Liver (tissue), 8 donors: ENCODE measurements at regions not wholly inside any gene's neighbourhood (a gene's known extent, or its start where the extent isn't known, plus 50 kb on each side); places are given as distances from the start of the nearest gene placed in this dataset.

ENCODE experiments used
- DNase-seq: peaks from one replicate; pipeline ENCODE4 v3.0.0-alpha.2; 2017; ENCODE audit warnings: low spot score
- H3K27ac ChIP-seq, 2 donors: one replicate each; pipeline ENCODE4 v1.7.0; 2013; ENCODE audit warnings: inconsistent platforms in 2 of 2, low read length in 2 of 2, control low read depth in 1 of 2, low read depth in 1 of 2, mild to moderate bottlenecking in 1 of 2
- H3K27me3 ChIP-seq, 4 donors: one replicate each; pipeline versions ENCODE4 v1.6.1 to v1.7.0; 2013; ENCODE audit warnings: low read length in 3 of 4, inconsistent platforms in 1 of 4, mild to moderate bottlenecking in 1 of 4, moderate library complexity in 1 of 4; ENCODE audit not compliant: control insufficient read depth in 4 of 4, insufficient read depth in 4 of 4
- H3K36me3 ChIP-seq, 4 donors: one replicate each; pipeline versions ENCODE4 v1.6.1 to v1.7.0; 2013; ENCODE audit warnings: low read length in 3 of 4, mild to moderate bottlenecking in 3 of 4, low read depth in 1 of 4, moderate library complexity in 1 of 4; ENCODE audit not compliant: control insufficient read depth in 4 of 4, insufficient read depth in 3 of 4
- H3K4me1 ChIP-seq, 4 donors: one replicate each; pipeline versions ENCODE4 v1.6.1 to v1.7.0; 2013; ENCODE audit warnings: low read length in 3 of 4, mild to moderate bottlenecking in 3 of 4, moderate library complexity in 1 of 4; ENCODE audit not compliant: control insufficient read depth in 4 of 4, insufficient read depth in 4 of 4
- H3K4me3 ChIP-seq, 3 donors: one replicate each; pipeline versions ENCODE4 v1.6.1 to v1.7.0; 2013; ENCODE audit warnings: low read length in 3 of 3, control low read depth in 1 of 3, low read depth in 1 of 3, mild to moderate bottlenecking in 1 of 3
- H3K9ac ChIP-seq, 2 donors: one replicate each; pipeline ENCODE4 v1.7.0; 2013; ENCODE audit warnings: low read length in 2 of 2, mild to moderate bottlenecking in 2 of 2, moderate library complexity in 2 of 2, control low read depth in 1 of 2, low read depth in 1 of 2
- H3K9me3 ChIP-seq, 4 donors: one replicate each; pipeline versions ENCODE4 v1.6.1 to v1.7.0; 2013; ENCODE audit warnings: low read length in 3 of 4; ENCODE audit not compliant: control insufficient read depth in 4 of 4
- ATF3 ChIP-seq: IDR thresholded peaks from 2 replicates; pipeline ENCODE4 v1.6.1; 2016; ENCODE audit warnings: antibody characterized with exemption
- CTCF ChIP-seq: fragments of 150-350 bp; IDR thresholded peaks from 2 replicates; pipeline ENCODE4 v1.5.1; 2017; ENCODE audit warnings: improper control_type of control experiment, low read depth, low read length; ENCODE audit not compliant: missing input control
- EGR1 ChIP-seq, 2 donors: IDR thresholded peaks; 2 replicates each; pipeline ENCODE4 v1.6.1; 2016 to 2018; ENCODE audit warnings: antibody characterized with exemption in 2 of 2, low read depth in 2 of 2
- FOXA2 ChIP-seq: IDR thresholded peaks from 2 replicates; pipeline ENCODE4 v1.6.1; 2016; ENCODE audit warnings: antibody characterized with exemption
- HNF4G ChIP-seq: IDR thresholded peaks from 2 replicates; pipeline ENCODE4 v1.6.1; 2016; ENCODE audit warnings: antibody characterized with exemption
- JUND ChIP-seq, 2 donors: IDR thresholded peaks; 2 replicates each; pipeline ENCODE4 v1.6.1; 2016; ENCODE audit warnings: antibody characterized with exemption in 2 of 2
- NR2F2 ChIP-seq: IDR thresholded peaks from 2 replicates; pipeline ENCODE4 v1.6.1; 2016; ENCODE audit warnings: antibody characterized with exemption
- REST ChIP-seq: IDR thresholded peaks from 2 replicates; pipeline ENCODE4 v1.6.1; 2016; ENCODE audit warnings: antibody characterized with exemption, mild to moderate bottlenecking
- SP1 ChIP-seq: IDR thresholded peaks from 2 replicates; pipeline ENCODE4 v1.6.1; 2018; ENCODE audit warnings: antibody characterized with exemption, mild to moderate bottlenecking
- TAF1 ChIP-seq: conservative IDR thresholded peaks from 2 replicates; pipeline ENCODE4 v1.6.1; 2016; ENCODE audit warnings: antibody characterized with exemption, mild to moderate bottlenecking
- YY1 ChIP-seq: IDR thresholded peaks from 2 replicates; pipeline ENCODE4 v1.6.1; 2016; ENCODE audit warnings: antibody characterized with exemption, mild to moderate bottlenecking
- ZBTB33 ChIP-seq: IDR thresholded peaks from 2 replicates; pipeline ENCODE4 v1.6.1; 2016; ENCODE audit warnings: antibody characterized with exemption
- WGBS: extraction: QIAGEN DNeasy Blood & Tissue Kit; methylation state at CpG from one replicate; pipeline ENCODE4 v1.1.7; 2013; 5-methylcytosine and 5-hydroxymethylcytosine counted together
- donor health status: healthy.
- donor health status: healthy.
- donor health status: healthy.
- donor health status: healthy.
- donor health status: healthy.

GRCh38 chr3:19799887-19800286, 134.1 kb downstream of the EFHB start (continued):
- TF ChIP-seq REST (no peak), JUND (IDR thresholded peaks at IDR 0.05) (no peak), SP1 (no peak), EGR1 (IDR thresholded peaks at IDR 0.05; ENCODE audit: low read depth in 2 of 2) (no peak)

GRCh38 chr3:19799115-19799514, 134.9 kb downstream of the EFHB start:
- H3K9ac ChIP-seq, result no peak overlapping the region
- TF ChIP-seq HNF4G, result no peak
- H3K9me3 ChIP-seq, result peaks cover 5 to 10% (median 8%) of the 10 kb centered on the region in 4 donors
- no peak for DNase-seq
- no peaks in the 10 kb centered on the region for H3K27me3 ChIP-seq
- no peak overlapping the region for H3K4me3 ChIP-seq
- no peak overlapping the region for H3K27ac ChIP-seq
- no peaks in the 10 kb centered on the region for H3K36me3 ChIP-seq
- H3K4me1 ChIP-seq, result no peaks in the 10 kb centered on the region

- H3K9ac ChIP-seq, result no peak overlapping the region
- TF ChIP-seq JUND (IDR thresholded peaks at IDR 0.05) (no peak), ATF3 (no peak), ZBTB33 (no peak), TAF1 (no peak), FOXA2 (no peak)
- 78% methylated on average over 2 of the region's 2 CpGs for WGBS
Measured at GRCh38 chr3:19798324-19798723, 135.7 kb downstream of the EFHB start.

GRCh38 chr3:19792388-19792787, 141.6 kb downstream of the EFHB start:
- DNase-seq, result no peak
- TF ChIP-seq YY1 (no peak), ZBTB33 (no peak), REST (no peak), CTCF (no peak), NR2F2 (no peak), HNF4G (no peak)
- Histone ChIP-seq H3K27me3 (peaks cover 0 to 4% (median 0%) of the 10 kb centered on the region in 4 donors), H3K4me1 (no peaks in the 10 kb centered on the region), H3K36me3 (no peaks in the 10 kb centered on the region), H3K4me3 (no peak overlapping the region), H3K27ac (no peak overlapping the region), H3K9me3 (no peaks in the 10 kb centered on the region), H3K9ac (no peak overlapping the region)
- WGBS, result 85% methylated on average over 4 of the region's 4 CpGs

More at GRCh38 chr3:19798324-19798723, 135.7 kb downstream of the EFHB start:
- Histone ChIP-seq H3K4me3 (no peak overlapping the region), H3K27me3 (no peaks in the 10 kb centered on the region), H3K9me3 (peaks cover 0 to 7% (median 4%) of the 10 kb centered on the region in 4 donors), H3K4me1 (no peaks in the 10 kb centered on the region), H3K27ac (no peak overlapping the region), H3K36me3 (no peaks in the 10 kb centered on the region)
- DNase-seq, result no peak
